Loucy (cell line): ENCODE measurements at regions not wholly inside any gene's neighbourhood (a gene's known extent, or its start where the extent isn't known, plus 50 kb on each side); places are given as distances from the start of the nearest gene placed in this dataset.

Experiments used
- EZH2phosphoT487 ChIP-seq: fragments of 200-600 bp; IDR thresholded peaks from 2 replicates; pipeline ENCODE4 v1.6.1; 2018; ENCODE audit warnings: antibody characterized with exemption, mild to moderate bottlenecking, moderate library complexity, borderline replicate concordance
- TF ChIP-seq, protein P1 (sequence below): fragments of 200-600 bp; sonication (generic); conservative IDR thresholded peaks from 2 replicates; pipeline ENCODE4 v1.5.1; 2014; ENCODE audit warnings: mild to moderate bottlenecking, antibody characterized with exemption, low read length

DNA sequence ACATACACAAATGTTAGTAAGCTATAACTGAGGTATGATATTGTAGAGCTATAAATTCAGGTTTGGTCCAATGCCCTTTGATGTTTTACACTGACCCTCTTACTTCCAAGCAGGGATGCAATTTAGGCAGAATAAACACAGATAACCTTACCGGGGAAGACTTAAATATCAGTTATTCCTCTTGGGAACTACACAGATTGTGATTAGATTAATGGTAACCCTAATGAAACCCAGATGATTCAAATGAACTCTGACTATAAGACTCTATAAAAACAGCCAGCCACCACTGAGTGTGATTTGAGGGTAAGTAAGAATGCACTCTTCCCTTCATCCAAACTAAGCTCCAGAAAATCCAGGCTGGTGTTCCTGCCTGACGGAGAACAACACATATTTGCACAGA, 891.1 kb downstream of the NXPH1 start:
- TF ChIP-seq EZH2phosphoT487 = no peak
- TF ChIP-seq, protein P1, sequence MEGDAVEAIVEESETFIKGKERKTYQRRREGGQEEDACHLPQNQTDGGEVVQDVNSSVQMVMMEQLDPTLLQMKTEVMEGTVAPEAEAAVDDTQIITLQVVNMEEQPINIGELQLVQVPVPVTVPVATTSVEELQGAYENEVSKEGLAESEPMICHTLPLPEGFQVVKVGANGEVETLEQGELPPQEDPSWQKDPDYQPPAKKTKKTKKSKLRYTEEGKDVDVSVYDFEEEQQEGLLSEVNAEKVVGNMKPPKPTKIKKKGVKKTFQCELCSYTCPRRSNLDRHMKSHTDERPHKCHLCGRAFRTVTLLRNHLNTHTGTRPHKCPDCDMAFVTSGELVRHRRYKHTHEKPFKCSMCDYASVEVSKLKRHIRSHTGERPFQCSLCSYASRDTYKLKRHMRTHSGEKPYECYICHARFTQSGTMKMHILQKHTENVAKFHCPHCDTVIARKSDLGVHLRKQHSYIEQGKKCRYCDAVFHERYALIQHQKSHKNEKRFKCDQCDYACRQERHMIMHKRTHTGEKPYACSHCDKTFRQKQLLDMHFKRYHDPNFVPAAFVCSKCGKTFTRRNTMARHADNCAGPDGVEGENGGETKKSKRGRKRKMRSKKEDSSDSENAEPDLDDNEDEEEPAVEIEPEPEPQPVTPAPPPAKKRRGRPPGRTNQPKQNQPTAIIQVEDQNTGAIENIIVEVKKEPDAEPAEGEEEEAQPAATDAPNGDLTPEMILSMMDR = no peak
